Skeletal muscle tissue (tissue), 3 donors: ENCODE measurements at regions not wholly inside any gene's neighbourhood (a gene's known extent, or its start where the extent isn't known, plus 50 kb on each side); places are given as distances from the start of the nearest gene placed in this dataset.

Experiments
- H3K27ac ChIP-seq: one replicate; pipeline ENCODE4 v1.7.0; 2013; ENCODE audit warnings: mild to moderate bottlenecking, low read depth, low read length, inconsistent platforms
- H3K27me3 ChIP-seq, 3 donors: one replicate each; pipeline ENCODE4 v1.7.0; 2013; ENCODE audit warnings: low read length in 3 of 3; ENCODE audit not compliant: control insufficient read depth in 3 of 3, insufficient read depth in 3 of 3
- H3K36me3 ChIP-seq, 3 donors: one replicate each; pipeline ENCODE4 v1.7.0; 2013; ENCODE audit warnings: low read length in 3 of 3; ENCODE audit not compliant: control insufficient read depth in 3 of 3, insufficient read depth in 3 of 3
- H3K4me1 ChIP-seq, 3 donors: one replicate each; pipeline ENCODE4 v1.7.0; 2013; ENCODE audit warnings: low read length in 3 of 3, mild to moderate bottlenecking in 3 of 3; ENCODE audit not compliant: control insufficient read depth in 3 of 3, insufficient read depth in 3 of 3
- H3K4me3 ChIP-seq, 3 donors: one replicate each; pipeline ENCODE4 v1.7.0; 2013; ENCODE audit warnings: low read length in 3 of 3
- H3K9ac ChIP-seq, 3 donors: one replicate each; pipeline ENCODE4 v1.7.0; 2013; ENCODE audit warnings: low read length in 3 of 3, mild to moderate bottlenecking in 3 of 3, moderate library complexity in 2 of 3, low read depth in 1 of 3
- H3K9me3 ChIP-seq, 3 donors: one replicate each; pipeline ENCODE4 v1.7.0; 2013; ENCODE audit warnings: low read length in 3 of 3; ENCODE audit not compliant: control insufficient read depth in 3 of 3
- donor health status: Osteomylitis.

DNA sequence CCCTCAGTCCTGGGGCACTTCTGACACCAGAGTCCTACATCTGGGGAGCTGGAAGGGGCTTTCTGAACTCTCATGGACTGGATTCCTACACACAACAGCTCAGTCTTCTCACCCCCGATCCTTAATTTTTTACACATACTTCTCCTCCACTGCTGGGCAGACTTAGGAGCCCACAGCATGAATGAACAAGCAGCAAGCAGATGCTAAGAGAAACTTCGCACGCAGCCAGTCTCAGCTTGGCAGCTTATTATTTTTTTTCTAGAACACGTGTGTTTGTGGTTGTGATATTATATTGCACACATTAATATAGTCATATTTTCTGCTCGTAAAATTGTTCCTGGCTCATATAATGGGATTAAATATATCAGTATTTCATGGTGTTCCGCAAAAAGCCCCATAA is 50.9 kb upstream of the LOXL4 start:
- Histone ChIP-seq H3K36me3 (no peaks in the 10 kb centered on the region), H3K27me3 (peaks cover 0 to 3% (median 0%) of the 10 kb centered on the region in 3 donors), H3K27ac (no peak overlapping the region), H3K4me1 (peaks cover 17 to 46% (median 34%) of the 10 kb centered on the region in 3 donors), H3K9ac (peak overlapping the region in 1 of 3 donors; percentile 25), H3K4me3 (no peak overlapping the region), H3K9me3 (no peaks in the 10 kb centered on the region)
